GM12878 (cell line): ENCODE measurements at regions not wholly inside any gene's neighbourhood (a gene's known extent, or its start where the extent isn't known, plus 50 kb on each side); places are given as distances from the start of the nearest gene placed in this dataset.

Experiments used
- ASH2L ChIP-seq: fragments of 300-600, 200-600 bp; sonication (generic); IDR thresholded peaks from 2 replicates; pipeline ENCODE4 v1.6.1; 2017; ENCODE audit warnings: low read depth, mild to moderate bottlenecking, borderline replicate concordance
- ATF2 ChIP-seq: IDR thresholded peaks from 2 replicates; pipeline ENCODE4 v1.6.1; 2012; ENCODE audit warnings: low read length, inconsistent platforms
- ATF7 ChIP-seq: fragments of 450-650 bp; IDR thresholded peaks from 2 replicates; pipeline ENCODE4 v1.6.1; 2016; ENCODE audit warnings: low read depth, mild to moderate bottlenecking
- BHLHE40 ChIP-seq, 2 experiments: fragments of 450-650 bp in 1 of 2; IDR thresholded peaks; 2 replicates each; pipeline ENCODE4 v1.6.1; 2011 to 2017; ENCODE audit warnings: low read depth in 2 of 2, borderline replicate concordance in 1 of 2, improper control_type of control experiment in 1 of 2, low read length in 1 of 2, mild to moderate bottlenecking in 1 of 2
- BMI1 ChIP-seq: fragments of 450-650 bp; IDR thresholded peaks from 2 replicates; pipeline ENCODE4 v1.6.1; 2016; ENCODE audit warnings: mild to moderate bottlenecking, moderate library complexity, borderline replicate concordance
- CBFB ChIP-seq: IDR thresholded peaks from 2 replicates; pipeline ENCODE4 v1.6.1; 2016; ENCODE audit warnings: antibody characterized with exemption, low read depth
- E2F8 ChIP-seq: fragments of 450-650 bp; IDR thresholded peaks from 2 replicates; pipeline ENCODE4 v1.6.1; 2018; ENCODE audit warnings: mild to moderate bottlenecking, low read depth, moderate library complexity; ENCODE audit not compliant: partially characterized antibody
- ELK1 ChIP-seq: IDR thresholded peaks from 2 replicates; pipeline ENCODE4 v1.6.1; 2012; ENCODE audit warnings: low read depth, low read length, improper control_type of control experiment
- MYB ChIP-seq: fragments of 150-350 bp; IDR thresholded peaks from 2 replicates; pipeline ENCODE4 v1.6.1; 2014; ENCODE audit warnings: mild to moderate bottlenecking, low read depth, low read length, borderline replicate concordance
- MYC ChIP-seq: IDR thresholded peaks from 2 replicates; pipeline ENCODE4 v1.6.1; 2011; ENCODE audit warnings: mild to moderate bottlenecking, low read length, moderate library complexity, inconsistent platforms; ENCODE audit not compliant: insufficient read depth, insufficient replicate concordance, insufficient read length, severe bottlenecking
- NFIC ChIP-seq: IDR thresholded peaks from 2 replicates; pipeline ENCODE4 v1.6.1; 2012; ENCODE audit warnings: low read depth, mild to moderate bottlenecking, inconsistent platforms, low read length, moderate library complexity
- NFYA ChIP-seq: IDR thresholded peaks from 2 replicates; pipeline ENCODE4 v1.6.1; 2011; ENCODE audit warnings: low read depth, mild to moderate bottlenecking, low read length, improper control_type of control experiment, borderline replicate concordance
- NR2C2 ChIP-seq: IDR thresholded peaks from 2 replicates; pipeline ENCODE4 v1.6.1; 2011; ENCODE audit warnings: borderline replicate concordance, low read depth; ENCODE audit not compliant: control insufficient read depth, insufficient read length
- NR2F1 ChIP-seq: fragments of 450-650 bp; conservative IDR thresholded peaks from 2 replicates; pipeline ENCODE4 v1.6.1; 2017; ENCODE audit warnings: mild to moderate bottlenecking
- RAD21 ChIP-seq: IDR thresholded peaks from 2 replicates; pipeline ENCODE4 v1.6.1; 2011; ENCODE audit warnings: mild to moderate bottlenecking, low read depth, low read length, moderate library complexity; ENCODE audit not compliant: insufficient read depth
- SREBF1 ChIP-seq: IDR thresholded peaks from 2 replicates; pipeline ENCODE4 v1.6.1; 2012; ENCODE audit warnings: mild to moderate bottlenecking, low read length
- TAF1 ChIP-seq: IDR thresholded peaks from 2 replicates; pipeline ENCODE4 v1.6.1; 2011; ENCODE audit warnings: mild to moderate bottlenecking, low read depth, low read length, borderline replicate concordance
- WRNIP1 ChIP-seq: IDR thresholded peaks from 2 replicates; pipeline ENCODE4 v1.6.1; 2011; ENCODE audit warnings: low read depth, low read length, improper control_type of control experiment, borderline replicate concordance
- ZNF207 ChIP-seq: fragments of 450-650 bp; IDR thresholded peaks from 2 replicates; pipeline ENCODE4 v1.6.1; 2014; ENCODE audit warnings: antibody characterized with exemption, mild to moderate bottlenecking, borderline replicate concordance
- ZNF384 ChIP-seq: IDR thresholded peaks from 2 replicates; pipeline ENCODE4 v1.6.1; 2012; ENCODE audit warnings: low read depth, mild to moderate bottlenecking, low read length, improper control_type of control experiment, borderline replicate concordance

- no peak for TF ChIP-seq NR2C2
- TF ChIP-seq E2F8, result no peak
- TF ChIP-seq WRNIP1, result no peak
- no peak; the same call in 1 of the 2 replicates for TF ChIP-seq ATF2
- TF ChIP-seq ELK1, result no peak
- no peak for TF ChIP-seq CBFB
- no peak for TF ChIP-seq MYC
- no peak for TF ChIP-seq ZNF207
- TF ChIP-seq NFYA, result no peak
- peak; percentile 40; the same call in 1 of the 2 replicates for TF ChIP-seq NFIC
- TF ChIP-seq TAF1, result no peak
- no peak for TF ChIP-seq MYB
- no peak for TF ChIP-seq NR2F1
- TF ChIP-seq SREBF1, result no peak
- TF ChIP-seq BMI1, result no peak
- peak in 1 of 2 experiments; percentile 36; a peak in 2 of 4 replicates for TF ChIP-seq BHLHE40 (IDR thresholded peaks at IDR 0.05; ENCODE audit: borderline replicate concordance in 1 of 2, low read depth in 2 of 2, low read length in 1 of 2)
- no peak for TF ChIP-seq RAD21
- TF ChIP-seq ATF7, result no peak
- no peak for TF ChIP-seq ASH2L
- no peak for TF ChIP-seq ZNF384
- TF ChIP-seq, all 136 proteins: peak for 10
These were observed 185.7 kb upstream of the ADO start (continued) for GRCh38 chr10:62618576-62619412.
